Fibroblast of lung (primary cell): ENCODE measurements at regions not wholly inside any gene's neighbourhood (a gene's known extent, or its start where the extent isn't known, plus 50 kb on each side); places are given as distances from the start of the nearest gene placed in this dataset.

ENCODE experiments used
- EZH2 ChIP-seq: IDR thresholded peaks from 2 replicates; pipeline ENCODE4 v1.5.1; 2012; ENCODE audit warnings: low read length, control low read depth, mild to moderate bottlenecking; ENCODE audit errors: missing control alignments
- TF ChIP-seq, protein P1 (sequence below), 2 donors: IDR thresholded peaks in 1 of 2; conservative IDR thresholded peaks in 1 of 2; 1 replicate in 1 of 2; 2 replicates in 1 of 2; pipeline ENCODE4 v1.5.1; 2011 to 2012; ENCODE audit warnings: low read length in 2 of 2, control low read depth in 1 of 2, inconsistent platforms in 1 of 2, low read depth in 1 of 2, mild to moderate bottlenecking in 1 of 2

DNA sequence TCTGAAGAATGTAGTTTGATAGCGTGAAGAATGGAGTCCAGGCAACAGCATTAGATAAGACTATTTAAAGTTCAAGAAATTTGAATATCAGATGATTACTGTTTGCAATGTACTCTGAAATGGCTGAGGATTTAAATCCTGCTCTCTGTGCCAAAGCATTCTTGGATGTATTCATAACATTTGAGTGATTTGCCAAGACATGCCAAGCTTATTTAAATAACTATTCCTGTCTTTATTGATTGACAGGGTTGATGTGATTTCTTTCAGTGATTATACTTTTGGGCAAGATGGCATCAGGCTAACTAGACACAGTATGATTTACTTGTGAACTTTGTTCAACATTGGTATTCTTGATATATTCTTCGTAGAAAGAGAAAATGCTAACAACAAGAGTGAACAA, 168.7 kb downstream of the GNAI1 start:
- TF ChIP-seq, protein P1, sequence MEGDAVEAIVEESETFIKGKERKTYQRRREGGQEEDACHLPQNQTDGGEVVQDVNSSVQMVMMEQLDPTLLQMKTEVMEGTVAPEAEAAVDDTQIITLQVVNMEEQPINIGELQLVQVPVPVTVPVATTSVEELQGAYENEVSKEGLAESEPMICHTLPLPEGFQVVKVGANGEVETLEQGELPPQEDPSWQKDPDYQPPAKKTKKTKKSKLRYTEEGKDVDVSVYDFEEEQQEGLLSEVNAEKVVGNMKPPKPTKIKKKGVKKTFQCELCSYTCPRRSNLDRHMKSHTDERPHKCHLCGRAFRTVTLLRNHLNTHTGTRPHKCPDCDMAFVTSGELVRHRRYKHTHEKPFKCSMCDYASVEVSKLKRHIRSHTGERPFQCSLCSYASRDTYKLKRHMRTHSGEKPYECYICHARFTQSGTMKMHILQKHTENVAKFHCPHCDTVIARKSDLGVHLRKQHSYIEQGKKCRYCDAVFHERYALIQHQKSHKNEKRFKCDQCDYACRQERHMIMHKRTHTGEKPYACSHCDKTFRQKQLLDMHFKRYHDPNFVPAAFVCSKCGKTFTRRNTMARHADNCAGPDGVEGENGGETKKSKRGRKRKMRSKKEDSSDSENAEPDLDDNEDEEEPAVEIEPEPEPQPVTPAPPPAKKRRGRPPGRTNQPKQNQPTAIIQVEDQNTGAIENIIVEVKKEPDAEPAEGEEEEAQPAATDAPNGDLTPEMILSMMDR (conservative IDR thresholded peaks at IDR 0.05 in 1 of 2, IDR thresholded peaks at IDR 0.05 in 1 of 2; ENCODE audit: low read depth in 1 of 2, low read length in 2 of 2) = no peak
- no peak for TF ChIP-seq EZH2
